ENCODE measurements at regions not wholly inside any gene's neighbourhood (a gene's known extent, or its start where the extent isn't known, plus 50 kb on each side); places are given as distances from the start of the nearest gene placed in this dataset.

DNA sequence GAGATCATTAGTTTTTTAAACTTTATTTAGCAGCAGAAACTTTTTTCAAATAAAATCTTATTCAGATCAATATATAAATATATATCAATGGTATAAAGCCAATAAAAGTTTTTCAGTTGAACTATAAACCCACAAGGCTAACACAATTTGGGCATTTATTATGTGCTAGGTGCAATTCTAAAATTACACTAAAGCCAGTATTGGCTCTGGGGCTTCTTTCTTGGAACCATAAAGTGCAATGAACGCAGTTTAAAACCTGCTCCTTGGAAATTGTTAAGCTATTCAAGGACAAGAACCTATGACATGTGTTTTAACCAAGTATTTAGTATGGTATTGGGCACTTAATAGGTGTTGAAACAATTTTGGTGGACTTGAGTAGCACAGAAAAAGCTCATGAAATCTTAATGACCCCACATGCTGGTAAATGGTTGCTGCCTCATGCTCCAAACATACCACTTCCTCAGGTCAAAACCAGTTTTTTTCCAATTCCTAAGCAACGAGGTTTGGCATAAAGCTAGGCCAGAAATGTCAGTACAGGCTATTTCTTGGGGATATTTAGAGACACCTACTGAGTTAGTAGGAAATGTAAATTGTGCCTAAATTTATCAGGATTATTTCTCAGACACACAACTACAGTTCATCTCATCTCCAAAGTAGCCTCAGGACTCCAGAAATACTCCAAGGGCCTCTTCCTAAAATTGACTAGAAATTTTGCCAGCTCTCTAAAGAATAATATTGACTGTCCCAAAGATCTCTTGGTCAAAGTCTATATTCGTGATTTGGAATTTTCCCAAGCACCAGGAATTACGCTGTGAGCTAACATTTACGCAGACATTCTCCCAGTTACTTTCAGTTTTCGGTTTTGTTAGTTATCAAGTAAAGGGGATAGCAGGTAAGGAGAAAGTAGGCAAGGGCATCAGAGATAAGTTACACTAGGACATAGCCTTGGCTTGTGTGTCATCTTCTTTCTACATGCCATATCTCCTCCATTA is 90.9 kb upstream of the LGSN start:
- Mint-ChIP-seq H3K4me1 (ENCODE audit: insufficient read depth, unreplicated experiment) (no peaks in the 10 kb centered on the region), H3K27me3 (ENCODE audit: insufficient read depth, unreplicated experiment) (no peaks in the 10 kb centered on the region), H3K9me3 (ENCODE audit: unreplicated experiment) (no peaks in the 10 kb centered on the region), H3K4me3 (ENCODE audit: unreplicated experiment) (no peak overlapping the region), H3K27ac (ENCODE audit: low read depth, unreplicated experiment) (no peak overlapping the region), H3K36me3 (ENCODE audit: insufficient read depth, unreplicated experiment) (no peaks in the 10 kb centered on the region)
- no TSS peak for BruUV-seq (replicated peaks)
- ChIA-PET POLR2A (interaction anchor here (0.7 to 1.0 kb wide), 2 partner anchors 13 to 81 kb away, joined by 3 read pairs; no protein-coding TSS in a partner anchor), CTCF (interaction anchor here (0.6 to 0.9 kb wide), 2 partner anchors 13 kb away, joined by 3 read pairs; no protein-coding TSS in a partner anchor)
- TF ChIP-seq, protein P1, sequence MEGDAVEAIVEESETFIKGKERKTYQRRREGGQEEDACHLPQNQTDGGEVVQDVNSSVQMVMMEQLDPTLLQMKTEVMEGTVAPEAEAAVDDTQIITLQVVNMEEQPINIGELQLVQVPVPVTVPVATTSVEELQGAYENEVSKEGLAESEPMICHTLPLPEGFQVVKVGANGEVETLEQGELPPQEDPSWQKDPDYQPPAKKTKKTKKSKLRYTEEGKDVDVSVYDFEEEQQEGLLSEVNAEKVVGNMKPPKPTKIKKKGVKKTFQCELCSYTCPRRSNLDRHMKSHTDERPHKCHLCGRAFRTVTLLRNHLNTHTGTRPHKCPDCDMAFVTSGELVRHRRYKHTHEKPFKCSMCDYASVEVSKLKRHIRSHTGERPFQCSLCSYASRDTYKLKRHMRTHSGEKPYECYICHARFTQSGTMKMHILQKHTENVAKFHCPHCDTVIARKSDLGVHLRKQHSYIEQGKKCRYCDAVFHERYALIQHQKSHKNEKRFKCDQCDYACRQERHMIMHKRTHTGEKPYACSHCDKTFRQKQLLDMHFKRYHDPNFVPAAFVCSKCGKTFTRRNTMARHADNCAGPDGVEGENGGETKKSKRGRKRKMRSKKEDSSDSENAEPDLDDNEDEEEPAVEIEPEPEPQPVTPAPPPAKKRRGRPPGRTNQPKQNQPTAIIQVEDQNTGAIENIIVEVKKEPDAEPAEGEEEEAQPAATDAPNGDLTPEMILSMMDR (IDR thresholded peaks at IDR 0.05; ENCODE audit: unreplicated experiment) = no peak
- no peak for DNase-seq (ENCODE audit: unreplicated experiment)
- intact Hi-C loops (cut with micrococcal nuclease) = no loop called here

DNA sequence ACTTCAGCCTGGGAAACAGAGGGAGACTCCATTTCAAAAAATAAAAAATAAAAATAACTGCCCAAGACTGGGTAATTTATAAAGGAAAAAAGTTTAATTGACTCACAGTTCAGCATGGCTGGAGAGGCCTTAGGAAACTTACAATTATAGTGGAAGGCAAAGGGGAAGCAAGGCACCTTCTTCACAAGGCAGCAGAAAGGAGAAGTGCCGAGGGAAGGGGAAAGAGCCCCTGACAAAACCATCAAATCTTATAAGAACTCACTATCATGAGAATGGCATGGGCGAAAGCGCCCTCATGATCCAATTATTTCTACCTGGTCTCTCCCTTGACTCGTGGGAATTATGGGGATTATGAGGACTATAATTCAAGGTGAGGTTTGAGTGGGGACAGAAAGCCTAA is 95.5 kb upstream of the LGSN start:
- POLR2A ChIA-PET = interaction anchor here (0.6 kb wide), 1 partner anchor 39 kb away, joined by 3 read pairs; no protein-coding TSS in a partner anchor

DNA sequence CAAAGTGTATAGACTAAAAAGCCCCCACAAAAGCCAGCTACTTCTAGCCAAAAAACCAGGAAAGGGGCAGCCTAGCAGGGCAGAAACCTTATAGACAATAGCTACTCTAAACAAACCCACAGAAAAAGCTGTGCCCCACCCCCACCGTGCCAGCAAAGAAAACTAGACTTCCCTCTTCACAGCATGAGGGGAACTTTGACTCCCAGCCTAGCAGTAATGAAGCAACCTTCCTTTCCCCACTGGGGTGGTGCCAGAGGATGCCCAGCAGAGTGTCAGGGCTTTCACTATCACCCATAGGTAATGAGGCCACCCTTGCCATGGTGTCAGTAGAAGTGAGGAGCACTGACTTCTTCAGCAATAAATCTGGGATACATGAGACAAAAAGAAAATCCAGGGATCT is 99.0 kb upstream of the LGSN start:
- Mint-ChIP-seq H3K27me3 (ENCODE audit: insufficient read depth, unreplicated experiment) (no peaks in the 10 kb centered on the region), H3K36me3 (ENCODE audit: insufficient read depth, unreplicated experiment) (no peaks in the 10 kb centered on the region), H3K4me1 (ENCODE audit: insufficient read depth, unreplicated experiment) (no peaks in the 10 kb centered on the region), H3K27ac (ENCODE audit: low read depth, unreplicated experiment) (no peak overlapping the region), H3K9me3 (ENCODE audit: unreplicated experiment) (no peaks in the 10 kb centered on the region), H3K4me3 (ENCODE audit: unreplicated experiment) (no peak overlapping the region)
- TF ChIP-seq, protein P1 (IDR thresholded peaks at IDR 0.05; ENCODE audit: unreplicated experiment) = no peak
- ChIA-PET POLR2A (no interaction called here), CTCF (no interaction called here)
- BruUV-seq (replicated peaks) = no TSS peak
- DNase-seq (ENCODE audit: unreplicated experiment) = no peak
- intact Hi-C loops (cut with micrococcal nuclease) = no loop called here

More for the DNA sequence above, 95.5 kb upstream of the LGSN start:
- TF ChIP-seq, protein P1 (IDR thresholded peaks at IDR 0.05; ENCODE audit: unreplicated experiment) = no peak
- no peaks in the 10 kb centered on the region for H3K36me3 Mint-ChIP-seq (ENCODE audit: insufficient read depth, unreplicated experiment)
- H3K4me1 Mint-ChIP-seq (ENCODE audit: insufficient read depth, unreplicated experiment) = no peaks in the 10 kb centered on the region
- H3K4me3 Mint-ChIP-seq (ENCODE audit: unreplicated experiment) = no peak overlapping the region
- BruUV-seq (replicated peaks) = no TSS peak
- CTCF ChIA-PET = no interaction called here
- no peak overlapping the region for H3K27ac Mint-ChIP-seq (ENCODE audit: low read depth, unreplicated experiment)
- intact Hi-C loops (cut with micrococcal nuclease) = no loop called here
- no peak for DNase-seq (ENCODE audit: unreplicated experiment)
- no peaks in the 10 kb centered on the region for H3K9me3 Mint-ChIP-seq (ENCODE audit: unreplicated experiment)
- H3K27me3 Mint-ChIP-seq (ENCODE audit: insufficient read depth, unreplicated experiment) = no peaks in the 10 kb centered on the region

DNA sequence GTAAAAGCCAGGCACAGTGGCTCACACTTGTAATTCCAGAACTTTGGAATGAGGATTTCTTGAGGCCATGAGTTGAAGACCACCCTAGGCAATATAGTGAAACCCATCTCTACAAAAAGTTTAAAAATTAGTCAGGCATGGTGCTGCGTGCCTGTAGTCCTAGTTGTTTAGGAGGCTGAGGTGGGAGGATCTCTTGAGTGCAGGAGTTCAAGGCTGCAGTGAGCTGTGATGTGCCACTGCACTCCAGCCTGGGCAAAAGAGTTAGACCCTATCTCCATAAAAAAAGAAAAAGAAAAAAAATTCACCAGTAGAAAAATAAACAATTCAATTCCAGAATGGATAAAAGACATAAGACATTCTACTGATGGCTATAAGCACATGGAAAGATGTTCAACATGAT is 104.9 kb upstream of the LGSN start:
- intact Hi-C loops (cut with micrococcal nuclease) = no loop called here
- H3K9me3 Mint-ChIP-seq (ENCODE audit: unreplicated experiment) = no peaks in the 10 kb centered on the region
- no TSS peak for BruUV-seq (replicated peaks)
- DNase-seq (ENCODE audit: unreplicated experiment) = no peak
- POLR2A ChIA-PET = interaction anchor here (0.7 kb wide), 1 partner anchor 64 kb away, joined by 4 read pairs; no protein-coding TSS in a partner anchor
- H3K36me3 Mint-ChIP-seq (ENCODE audit: insufficient read depth, unreplicated experiment) = no peaks in the 10 kb centered on the region
- CTCF ChIA-PET = interaction anchor here (0.6 kb wide), 1 partner anchor 45 kb away, joined by 3 read pairs; no protein-coding TSS in a partner anchor
- no peaks in the 10 kb centered on the region for H3K4me1 Mint-ChIP-seq (ENCODE audit: insufficient read depth, unreplicated experiment)
- no peak overlapping the region for H3K27ac Mint-ChIP-seq (ENCODE audit: low read depth, unreplicated experiment)
- no peak overlapping the region for H3K4me3 Mint-ChIP-seq (ENCODE audit: unreplicated experiment)
- no peaks in the 10 kb centered on the region for H3K27me3 Mint-ChIP-seq (ENCODE audit: insufficient read depth, unreplicated experiment)
- TF ChIP-seq, protein P1 (IDR thresholded peaks at IDR 0.05; ENCODE audit: unreplicated experiment) = no peak
